ENCODE measurements at regions not wholly inside any gene's neighbourhood (a gene's known extent, or its start where the extent isn't known, plus 50 kb on each side); places are given as distances from the start of the nearest gene placed in this dataset.

- BruUV-seq (replicated peaks): no TSS peak
These were observed 57.7 kb upstream of the ZC3H11B start for GRCh38 chr1:219670426-219671149.

More at GRCh38 chr1:219670426-219671149, 57.7 kb upstream of the ZC3H11B start:
- Histone ChIP-seq H3K79me1 (ENCODE audit: low read depth in 1 of 2, low read length in 2 of 2) (no peaks in the 10 kb centered on the region), H3K9me3 (ENCODE audit: control insufficient read depth, insufficient read depth, low read length) (no peaks in the 10 kb centered on the region), H2AK5ac (ENCODE audit: low read depth, low read length) (no peak overlapping the region), H3K18ac (ENCODE audit: low read depth, low read length) (no peak overlapping the region), H4K8ac (ENCODE audit: low read depth in 2 of 2, low read length in 2 of 2) (no peak overlapping the region), H3K36me3 (ENCODE audit: control insufficient read depth, insufficient read depth, low read length) (no peaks in the 10 kb centered on the region), H4K20me1 (ENCODE audit: insufficient read depth, low read length) (no peaks in the 10 kb centered on the region), H4K5ac (ENCODE audit: low read depth, low read length) (no peak overlapping the region), H2AFZ (replicated peaks; ENCODE audit: low read length, poor library complexity) (no peak overlapping the region), H3K14ac (replicated peaks; ENCODE audit: low read depth, low read length) (no peak overlapping the region), H3K4me3 (ENCODE audit: insufficient read depth, low read depth, low read length) (no peak overlapping the region), H2AK9ac (replicated peaks; ENCODE audit: low read depth, low read length, poor library complexity) (no peak overlapping the region), H3K56ac (ENCODE audit: extremely low read depth, insufficient read depth, low read length) (no peak overlapping the region), H3K27me3 (ENCODE audit: control insufficient read depth, insufficient read depth, low read length) (no peaks in the 10 kb centered on the region), H3K9ac (ENCODE audit: low read depth, low read length) (no peak overlapping the region), H2BK5ac (ENCODE audit: low read depth, low read length, poor library complexity, severe bottlenecking) (no peak overlapping the region), H2BK15ac (ENCODE audit: low read depth, low read length) (no peak overlapping the region), H3K4ac (ENCODE audit: low read depth, low read length) (no peak overlapping the region), H3K9me1 (ENCODE audit: insufficient read depth, low read length) (no peaks in the 10 kb centered on the region), H3K4me2 (ENCODE audit: low read depth, low read length) (no peak overlapping the region), H3K4me1 (ENCODE audit: control insufficient read depth, insufficient read depth, low read length) (no peaks in the 10 kb centered on the region), H3K27ac (ENCODE audit: insufficient read depth, low read length) (no peak overlapping the region), H2BK20ac (ENCODE audit: low read depth, low read length) (no peak overlapping the region), H3K23ac (ENCODE audit: low read depth, low read length) (no peak overlapping the region), H2BK120ac (ENCODE audit: low read depth, low read length) (no peak overlapping the region), H4K91ac (ENCODE audit: insufficient read depth, low read depth, low read length) (no peak overlapping the region)
- DNase-seq: no peak
- TF ChIP-seq RFX5 (IDR thresholded peaks at IDR 0.05; ENCODE audit: low read depth, low read length) (no peak), MAZ (IDR thresholded peaks at IDR 0.05; ENCODE audit: borderline replicate concordance, low read depth, low read length) (no peak)
- in situ Hi-C loops (cut with MboI; ENCODE audit: low sequenced_read_pairs): no loop called here
- intact Hi-C loops (cut with micrococcal nuclease): no loop called here
- POLR2A ChIA-PET (ENCODE audit: unreplicated experiment): no interaction called here
- no CpG with 5 or more reads among the region's 7 CpGs for WGBS, 2 experiments (ENCODE audit: extremely low coverage in 2 of 2, insufficient read length in 1 of 2)
- dilution Hi-C loops (cut with HindIII; ENCODE audit: low sequenced_read_pairs, unreplicated experiment): no loop called here
- CTCF ChIA-PET: interaction anchor here (2.6 kb wide), 1 partner anchor 9 kb away, joined by 8 read pairs; no protein-coding TSS in a partner anchor
- no peak for ATAC-seq (ENCODE audit: low read depth)
